NCI-H1092 treated with DMSO at 0.1 percent for 48 hours (cell line): ENCODE measurements at regions not wholly inside any gene's neighbourhood (a gene's known extent, or its start where the extent isn't known, plus 50 kb on each side); places are given as distances from the start of the nearest gene placed in this dataset.
"Not testable (repeated sequence)": the region's sequence is repeated elsewhere in the genome, so short reads cannot be mapped to it uniquely, and the experiment has no call there.

ENCODE experiments used
- DNase-seq: peaks from one replicate; lab custom pipeline; 2025; lab: John Stamatoyannopoulos, UW

DNA sequence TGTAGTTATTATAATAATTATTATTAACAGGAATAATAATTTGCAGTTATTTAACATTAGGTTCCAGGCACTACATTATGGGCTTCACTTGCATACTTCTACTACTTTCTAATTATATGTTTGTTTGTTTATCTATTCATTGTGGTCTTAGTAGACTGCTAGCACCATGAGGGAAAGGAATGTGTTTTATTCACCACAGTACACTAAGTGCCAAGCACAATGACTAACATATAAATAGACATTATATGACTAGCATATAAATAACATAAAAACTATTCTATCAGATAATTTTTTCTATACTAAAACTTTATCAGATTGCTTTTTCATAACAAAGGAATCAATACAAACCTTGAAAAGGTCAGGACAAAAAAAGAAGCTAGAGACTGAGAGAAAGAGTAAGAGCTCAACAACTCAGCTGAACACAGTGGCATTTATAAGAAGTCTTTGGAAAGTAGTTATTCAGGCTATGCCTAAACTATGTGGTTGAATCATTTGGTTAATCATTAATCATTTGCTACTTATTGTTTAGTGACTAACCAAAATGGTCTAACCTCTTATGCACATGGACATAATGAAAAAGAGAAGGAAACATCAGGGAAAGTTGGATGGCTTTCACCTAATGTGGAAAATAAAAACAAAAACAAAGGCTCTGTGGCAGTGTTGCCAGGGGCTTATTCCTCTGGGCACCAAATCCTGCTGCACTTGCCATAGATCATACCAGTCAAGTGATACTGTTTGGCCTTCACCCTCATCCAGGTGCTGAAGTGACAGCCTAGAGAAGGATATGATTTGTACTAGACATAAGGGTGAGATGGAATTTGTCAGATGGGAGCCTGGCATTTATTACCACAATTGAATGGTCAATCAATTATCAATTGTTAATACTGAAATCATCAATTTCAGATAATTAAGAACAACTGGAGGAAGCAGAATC lies 174.9 kb downstream of the ETAA1 start:
- DNase-seq: no peak

DNA sequence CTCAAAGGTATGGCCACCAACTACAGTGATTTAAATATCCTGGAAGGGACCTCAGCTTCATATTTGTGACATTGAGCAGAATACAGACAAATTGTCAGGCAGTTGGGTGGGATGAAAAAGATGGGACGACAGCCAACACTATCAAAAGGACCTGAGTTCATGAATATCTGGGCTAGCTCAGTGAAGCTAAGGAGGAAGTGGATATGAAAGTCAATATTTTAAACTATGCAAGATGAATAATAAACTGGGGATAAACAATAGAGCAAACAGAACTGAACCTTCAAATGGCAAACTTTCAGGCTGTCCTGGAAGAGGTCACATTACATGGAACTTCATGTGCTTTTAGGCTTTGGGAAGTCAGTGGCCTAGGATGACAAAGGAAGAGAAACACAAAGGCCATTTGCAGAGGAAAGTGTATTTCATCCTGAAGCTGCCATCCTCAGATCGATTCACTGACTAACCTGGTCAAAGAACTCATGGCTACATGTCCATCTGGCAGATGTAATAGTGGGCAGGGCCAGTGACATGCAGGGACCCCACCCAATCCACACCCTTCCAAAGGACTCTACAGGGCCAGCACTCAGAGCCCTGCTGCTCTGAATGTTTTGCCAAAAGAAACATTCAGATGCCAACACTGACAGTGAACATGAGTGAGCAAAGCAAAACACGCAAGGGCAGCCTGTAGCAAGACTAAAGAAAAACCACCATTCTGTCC lies 175.7 kb downstream of the ETAA1 start:
- no peak for DNase-seq

DNA sequence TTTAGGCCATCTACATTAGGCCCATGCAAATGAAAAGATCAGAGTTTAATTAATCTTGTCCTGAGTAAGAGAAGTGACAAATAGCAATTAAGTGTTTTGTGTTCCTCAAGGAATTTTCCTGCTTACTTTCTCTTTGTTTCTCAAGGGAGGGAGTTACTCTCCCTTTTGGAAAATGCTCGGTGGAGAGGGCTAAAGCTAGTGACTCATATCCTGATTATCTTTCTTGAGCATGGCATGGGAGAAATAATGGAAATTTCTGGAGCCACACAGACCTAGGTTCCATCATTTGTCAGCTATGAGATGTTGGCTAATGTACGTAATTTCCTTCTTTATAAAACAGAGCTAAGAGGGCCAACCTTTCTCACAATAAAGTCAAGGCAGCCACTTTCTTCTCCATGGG lies 177.1 kb downstream of the ETAA1 start:
- no peak for DNase-seq

DNA sequence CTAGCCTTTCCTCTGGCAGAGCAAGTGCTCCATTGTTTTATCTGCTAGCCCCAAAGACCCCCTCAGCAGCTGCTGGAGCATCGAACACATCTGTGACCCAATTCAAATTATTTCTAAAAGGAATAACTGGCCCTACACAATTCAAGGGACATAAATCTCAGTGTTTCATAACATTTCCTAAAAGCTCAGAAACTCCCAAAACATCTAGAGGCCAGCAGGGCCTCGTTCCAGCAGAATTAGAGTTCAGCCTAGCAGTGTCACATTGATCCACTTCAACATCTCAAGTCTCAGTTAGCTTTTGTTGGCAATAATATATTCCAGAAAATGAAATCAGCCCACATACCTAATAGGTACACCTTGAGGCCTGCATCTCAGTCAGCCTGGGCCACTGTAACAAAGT lies 179.1 kb downstream of the ETAA1 start:
- DNase-seq: no peak

DNA sequence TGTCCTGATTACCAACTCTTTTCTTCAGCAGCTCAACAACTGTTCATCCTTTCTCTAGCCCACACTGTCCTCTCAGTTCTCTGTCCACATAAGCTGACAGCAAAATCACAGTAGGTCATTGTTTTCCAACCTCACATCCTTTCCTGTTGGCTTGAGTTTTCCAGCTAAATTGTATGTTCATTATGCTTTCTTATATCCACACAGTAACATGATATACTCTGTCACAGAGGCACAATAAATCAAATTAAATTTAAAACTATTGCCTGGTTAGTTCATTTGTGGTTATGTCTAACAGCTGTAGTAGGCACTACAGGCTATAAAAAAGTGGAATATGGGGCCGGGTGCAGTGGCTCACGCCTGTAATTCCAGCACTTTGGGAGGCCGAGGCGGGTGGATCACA lies 179.9 kb downstream of the ETAA1 start:
- no peak for DNase-seq

DNA sequence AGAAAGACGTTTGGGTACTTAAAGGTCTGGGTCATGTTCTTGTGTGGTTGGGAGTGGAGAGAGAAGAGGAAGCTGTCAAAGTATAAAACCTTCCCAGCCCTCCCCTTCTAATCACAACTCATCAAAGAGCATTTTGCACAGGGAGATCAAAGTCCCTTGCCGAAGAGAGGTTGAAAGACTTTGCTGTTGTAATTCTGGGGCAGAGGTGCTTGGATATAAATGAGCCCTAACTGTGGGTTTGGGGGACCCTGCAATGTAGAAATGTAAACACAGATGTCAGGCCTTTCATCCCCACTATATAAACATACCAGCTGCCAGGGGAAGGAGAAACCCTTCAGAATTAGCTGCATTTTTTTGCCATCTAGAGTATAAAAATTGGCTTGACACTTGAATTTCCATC lies 182.1 kb downstream of the ETAA1 start:
- no peak for DNase-seq

DNA sequence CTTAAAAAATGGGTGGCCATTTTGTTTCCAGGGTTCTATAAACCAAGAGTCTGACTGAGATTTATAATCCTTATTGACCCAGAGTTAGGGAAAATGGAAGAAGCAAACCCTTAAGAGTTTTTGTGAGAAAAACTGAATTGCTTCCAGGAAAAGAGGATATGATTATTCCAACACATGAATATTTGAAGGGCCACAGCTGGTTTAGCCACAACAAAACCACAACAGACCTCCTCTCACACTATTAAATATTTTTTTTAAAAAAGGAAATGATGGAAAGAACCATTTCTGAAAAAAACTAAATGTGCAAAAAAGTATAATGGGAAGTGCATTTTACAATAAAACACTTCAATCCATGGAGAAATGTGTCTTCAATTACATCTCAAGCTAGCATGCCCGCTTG lies 182.7 kb downstream of the ETAA1 start:
- DNase-seq: no peak

DNA sequence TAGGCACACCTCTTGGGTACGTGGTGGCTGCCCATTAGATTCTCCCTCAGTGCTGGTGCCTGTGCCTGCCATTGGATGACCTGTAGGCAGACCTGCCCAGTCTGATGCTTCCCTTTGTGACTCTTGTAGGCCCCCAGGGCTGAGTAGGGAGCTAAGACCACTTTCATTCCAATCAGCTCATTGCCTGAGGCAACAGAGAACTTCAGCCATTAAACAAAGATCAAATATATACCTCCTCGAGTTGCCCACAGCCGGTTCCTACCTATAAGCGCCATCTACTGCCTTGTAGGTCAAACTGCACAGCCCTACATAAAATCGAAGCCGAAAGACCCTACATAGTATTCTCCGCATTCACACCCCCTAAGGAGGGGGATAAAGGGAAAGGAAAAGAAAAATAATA lies 184.6 kb downstream of the ETAA1 start:
- DNase-seq: no peak

DNA sequence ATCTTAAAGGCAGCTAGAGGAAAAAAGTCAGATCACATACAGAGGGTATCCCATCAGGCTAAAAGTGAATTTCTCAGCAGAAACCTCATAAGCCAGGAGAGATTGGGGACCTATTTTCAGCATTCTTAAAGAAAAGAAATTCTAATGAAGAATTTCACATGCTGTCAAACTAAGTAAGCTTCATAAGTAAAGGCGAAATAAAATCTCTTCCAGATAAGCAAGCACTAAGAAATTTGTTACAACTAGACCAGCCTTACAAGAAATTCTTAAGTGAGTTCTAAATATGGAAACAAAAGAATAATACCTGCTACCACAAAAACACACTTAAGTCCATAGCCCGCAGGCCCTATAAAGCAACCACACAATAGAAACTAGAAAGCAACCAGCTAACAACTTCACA lies 186.1 kb downstream of the ETAA1 start:
- no peak for DNase-seq

DNA sequence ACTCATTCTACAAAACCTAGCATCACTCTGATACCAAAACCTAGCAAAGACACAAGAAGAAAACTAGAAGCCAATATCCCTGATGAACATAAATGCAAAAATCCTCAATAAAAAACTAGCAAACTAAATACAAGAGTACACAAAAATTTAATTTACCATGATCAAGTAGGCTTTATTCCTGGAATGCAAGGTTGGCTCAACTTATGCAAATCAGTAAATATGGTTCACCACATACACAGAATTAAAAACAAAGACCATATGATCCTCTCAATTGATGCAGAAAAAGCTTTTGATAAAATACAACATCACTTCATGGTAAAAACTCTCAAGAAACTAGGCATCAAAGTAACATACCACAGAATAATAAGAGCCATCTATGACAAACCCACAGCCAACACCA lies 188.3 kb downstream of the ETAA1 start:
- DNase-seq: no peak

DNA sequence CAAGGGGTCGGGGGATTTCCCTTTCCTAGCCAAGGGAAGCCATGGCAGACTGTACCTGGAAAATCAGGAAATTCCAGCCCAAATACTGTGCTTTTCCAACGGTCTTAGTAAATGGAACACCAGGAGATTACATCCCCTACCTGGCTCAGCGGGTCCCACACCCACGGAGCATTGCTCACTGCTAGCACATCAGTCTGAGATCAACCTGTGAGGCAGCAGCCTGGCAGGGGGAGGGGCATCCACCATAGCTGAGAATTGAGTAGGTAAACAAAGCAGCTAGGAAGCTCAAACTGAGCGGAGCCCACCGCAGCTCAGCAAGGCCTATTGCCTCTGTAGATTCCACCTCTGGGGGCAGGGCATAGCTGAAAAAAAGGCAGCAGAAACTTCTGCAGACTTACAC lies 192.0 kb downstream of the ETAA1 start:
- not testable (repeated sequence) for DNase-seq

DNA sequence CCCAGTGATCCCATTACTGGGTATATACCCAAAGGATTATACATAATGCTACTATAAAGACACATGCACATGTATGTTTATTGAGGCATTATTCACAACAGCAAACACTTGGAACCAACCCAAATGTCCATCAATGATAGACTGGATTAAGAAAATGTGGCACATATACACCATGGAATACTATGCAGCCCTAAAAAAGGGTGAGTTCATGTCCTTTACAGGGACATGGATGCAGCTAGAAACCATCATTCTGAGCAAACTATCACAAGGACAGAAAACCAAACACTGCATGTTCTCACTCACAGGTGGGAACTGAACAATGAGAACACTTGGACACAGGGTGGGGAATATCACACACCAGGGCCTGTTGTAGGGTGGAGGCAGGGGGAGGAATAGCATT lies 197.4 kb downstream of the ETAA1 start:
- not testable (repeated sequence) for DNase-seq

DNA sequence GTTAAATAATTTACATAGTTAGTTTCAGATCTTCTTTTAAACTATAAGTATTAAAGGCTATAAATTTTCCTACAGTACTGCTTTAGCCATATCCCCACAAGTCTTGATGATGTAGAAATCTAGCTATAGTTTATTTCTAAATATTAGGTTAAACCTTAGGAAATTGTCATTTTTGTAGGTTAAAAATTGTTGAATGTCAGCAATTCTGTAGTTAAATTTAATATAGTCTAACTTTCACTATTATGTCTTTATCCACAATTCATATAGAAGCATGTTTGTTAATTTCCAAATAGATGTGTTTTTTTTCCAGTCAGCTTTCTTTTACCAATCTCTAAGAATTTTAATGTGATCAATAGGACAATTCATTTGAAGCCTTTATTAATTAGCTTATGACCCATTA lies 199.7 kb downstream of the ETAA1 start:
- DNase-seq: no peak

DNA sequence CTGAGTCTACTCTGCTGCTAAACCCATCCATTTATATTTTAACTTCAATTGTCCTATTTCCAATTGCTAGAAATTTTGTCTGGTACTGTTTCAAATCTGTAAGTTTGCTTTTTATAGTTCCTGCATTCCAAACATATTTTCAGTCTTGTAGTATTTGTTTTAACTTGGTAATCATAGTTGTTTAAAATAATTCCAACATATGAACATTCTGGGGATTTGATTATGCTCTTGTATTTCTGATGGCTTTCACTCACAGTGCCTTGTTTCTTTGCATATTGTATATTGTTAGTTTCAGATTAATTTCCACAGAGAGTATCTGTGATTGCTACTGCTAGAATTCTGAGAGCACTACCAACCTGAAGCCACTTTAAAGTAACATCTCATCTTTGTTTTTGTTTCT lies 202.4 kb downstream of the ETAA1 start:
- no peak for DNase-seq

DNA sequence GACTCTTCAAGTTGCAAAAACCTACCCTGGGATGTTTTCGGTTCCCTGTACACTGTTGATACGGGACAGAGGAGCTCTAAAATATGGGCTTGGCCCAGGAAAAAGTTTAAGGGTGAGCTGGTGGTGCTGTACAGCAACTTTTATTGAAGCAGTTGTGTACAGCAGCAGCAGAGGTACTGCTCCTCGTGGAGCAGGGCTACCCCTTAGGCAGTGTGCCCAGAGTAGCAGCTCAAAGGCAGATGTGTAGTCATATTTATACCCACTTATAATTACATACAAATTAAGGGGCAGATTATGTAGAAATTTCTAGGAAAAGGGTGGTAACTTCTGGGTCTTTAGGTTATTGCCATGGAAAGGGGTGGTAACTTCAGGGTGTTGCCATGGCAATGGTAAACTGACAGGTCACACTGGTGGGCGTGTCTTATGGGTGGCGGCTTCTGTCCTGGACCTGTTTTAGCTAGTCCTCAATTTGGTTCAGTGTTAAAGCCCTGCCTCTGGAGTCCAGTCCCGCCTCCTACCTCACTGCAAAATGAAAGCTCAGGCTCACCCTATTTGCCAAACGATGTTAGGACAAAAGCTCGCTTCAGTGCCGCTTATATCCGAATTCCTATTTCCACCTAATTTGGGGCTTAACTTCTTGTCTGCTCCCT lies 203.2 kb downstream of the ETAA1 start:
- DNase-seq: no peak

DNA sequence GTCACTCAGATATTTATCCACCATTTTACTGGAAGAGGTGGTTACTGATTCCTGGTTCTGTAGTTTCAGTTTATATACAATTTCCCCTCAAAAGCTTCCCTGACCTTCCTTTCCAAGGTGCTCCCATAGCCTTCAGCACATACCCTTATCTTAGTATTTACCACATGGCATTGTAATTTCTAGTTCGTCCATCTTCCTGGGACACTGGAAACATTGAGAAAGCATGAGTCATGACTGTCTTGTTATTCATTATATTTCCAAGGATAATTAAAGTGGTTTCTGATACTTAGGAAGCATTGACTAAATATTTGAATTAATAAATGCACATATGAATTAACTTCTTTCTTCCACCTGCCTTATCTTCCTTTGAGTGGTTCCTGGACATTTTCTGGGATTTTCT lies 203.8 kb downstream of the ETAA1 start:
- no peak for DNase-seq

DNA sequence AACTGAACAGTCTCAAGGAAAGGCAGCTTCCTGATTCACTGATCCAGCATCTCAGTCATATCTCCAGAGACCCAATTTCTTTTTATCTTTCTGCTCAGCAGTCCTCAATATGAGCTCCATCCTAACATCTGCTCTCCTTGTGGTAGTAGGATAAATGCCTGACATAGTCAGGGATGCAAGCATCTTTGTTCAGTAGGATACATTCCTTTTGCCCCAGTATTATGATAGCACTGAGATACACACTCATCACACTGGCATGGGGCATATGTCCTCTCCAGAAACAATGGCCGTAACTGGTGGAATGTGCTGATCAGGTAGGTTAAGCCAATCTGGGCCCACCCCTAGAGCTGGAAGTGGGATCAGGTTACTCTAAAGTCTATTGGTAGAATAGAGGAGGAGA lies 207.2 kb downstream of the ETAA1 start:
- no peak for DNase-seq

DNA sequence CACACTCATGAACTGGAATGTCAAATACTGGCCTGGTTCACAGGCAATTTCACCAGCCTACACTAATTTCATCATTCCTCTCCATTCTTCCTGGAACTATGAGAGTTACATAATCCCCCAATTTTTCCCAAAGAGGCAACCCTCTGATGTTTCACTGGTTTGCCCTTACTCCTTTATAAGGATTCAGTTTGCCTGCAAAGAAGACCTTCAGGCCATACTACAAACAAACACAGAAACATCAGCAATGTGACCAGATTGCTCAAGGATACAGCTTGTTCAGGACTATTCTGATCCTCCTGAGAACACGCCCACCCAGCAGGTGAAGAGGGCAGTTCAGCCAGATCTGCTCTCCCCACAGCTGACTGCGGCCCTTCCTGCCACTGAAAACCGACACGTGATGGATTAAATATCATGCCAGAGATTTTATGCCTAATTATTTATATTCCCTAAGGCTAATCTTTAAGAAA lies 215.5 kb downstream of the ETAA1 start:
- no peak for DNase-seq

DNA sequence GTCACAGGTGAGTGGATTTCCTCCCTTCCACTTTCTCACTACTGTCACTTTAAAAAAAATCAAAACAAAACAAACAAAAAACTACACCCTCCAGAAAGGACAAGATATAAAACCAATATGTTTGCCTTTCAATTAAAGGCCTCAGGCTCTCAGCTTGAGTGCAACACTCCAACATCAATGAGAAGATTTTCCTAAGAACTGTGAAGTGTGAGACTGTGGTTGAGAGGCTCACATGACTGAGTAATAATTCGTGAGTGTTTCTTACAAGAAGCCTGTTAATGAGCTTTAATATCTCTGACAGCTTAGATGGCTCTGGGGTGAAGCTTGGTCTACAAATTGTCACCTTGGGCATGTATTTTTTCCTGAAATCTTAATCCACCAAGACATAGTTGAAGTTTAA lies 216.1 kb downstream of the ETAA1 start:
- no peak for DNase-seq

DNA sequence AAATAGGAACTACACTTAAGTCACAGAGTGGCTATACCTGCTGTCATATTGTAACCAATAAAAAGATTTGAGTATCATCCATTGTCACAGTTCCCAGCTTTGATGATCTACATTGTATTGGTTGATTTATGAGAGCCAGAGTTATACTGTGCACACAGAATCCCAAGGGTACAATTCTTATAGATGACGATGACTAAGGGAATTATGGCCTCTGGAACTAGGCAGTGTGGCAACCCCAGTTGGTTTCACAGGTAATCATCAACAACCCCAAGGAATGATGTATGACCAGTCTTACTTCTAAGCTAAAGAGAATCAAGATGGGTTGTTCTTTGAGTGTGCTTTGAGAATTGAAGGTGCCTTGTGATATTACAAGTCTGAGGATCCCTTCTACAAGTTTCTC lies 217.3 kb downstream of the ETAA1 start:
- DNase-seq: no peak

DNA sequence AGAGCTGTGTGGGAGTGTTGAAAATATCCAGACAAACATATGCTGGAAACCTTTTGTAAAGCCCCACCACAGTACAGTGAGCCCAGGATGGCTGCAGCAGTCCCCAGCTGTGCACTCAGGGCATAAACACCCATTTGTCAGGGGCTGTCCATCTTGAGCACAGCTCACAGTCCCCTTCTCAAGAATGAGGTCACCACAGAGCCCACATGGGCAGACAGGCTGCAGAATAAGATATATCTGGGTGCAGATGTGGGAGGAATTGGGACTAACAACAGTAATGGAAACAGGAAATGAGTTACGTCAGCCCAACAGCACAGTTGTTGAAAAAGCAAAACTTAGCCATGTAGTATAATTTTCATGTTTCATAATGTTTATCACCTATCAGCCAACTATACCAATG lies 219.6 kb downstream of the ETAA1 start:
- no peak for DNase-seq

DNA sequence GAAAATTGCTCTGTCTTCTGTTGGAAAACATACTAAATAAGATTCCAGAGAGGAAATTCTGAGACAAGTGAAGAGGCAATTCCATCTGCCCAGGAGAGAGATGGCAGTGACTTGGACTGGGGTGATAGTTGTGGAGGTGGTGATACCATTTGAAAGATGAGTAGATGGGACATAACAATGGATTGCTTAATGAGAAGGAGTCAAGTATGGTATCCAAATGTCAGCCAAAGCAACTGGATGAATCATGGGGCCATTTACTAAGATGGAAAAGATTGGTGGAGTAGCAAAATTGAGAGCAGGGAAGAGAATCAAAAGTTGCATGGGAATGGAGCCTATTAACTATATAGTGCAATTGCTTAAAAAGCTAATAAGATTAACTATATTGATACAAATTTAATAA lies 222.1 kb downstream of the ETAA1 start:
- DNase-seq: no peak

DNA sequence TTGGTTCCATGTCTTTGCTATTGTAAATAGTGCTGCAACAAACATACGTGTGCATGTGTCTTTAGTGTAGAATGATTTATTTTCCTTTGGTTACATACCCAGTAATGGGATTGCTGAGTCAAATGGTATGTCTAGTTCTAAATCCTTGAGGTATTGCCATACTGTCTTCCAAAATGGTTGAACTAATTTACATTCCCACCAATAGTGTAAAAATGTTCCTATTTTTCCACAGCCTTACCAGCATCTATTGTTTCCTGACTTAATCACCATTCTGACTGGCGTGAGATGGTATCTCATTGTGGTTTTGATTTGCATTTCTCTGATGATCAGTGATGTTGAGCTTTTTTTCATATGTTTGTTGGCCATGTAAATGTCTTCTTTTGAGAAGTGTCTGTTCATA lies 226.6 kb downstream of the ETAA1 start:
- not testable (repeated sequence) for DNase-seq
